Middle frontal gyrus (tissue), 1 donor: ENCODE measurements at regions not wholly inside any gene's neighbourhood (a gene's known extent, or its start where the extent isn't known, plus 50 kb on each side); places are given as distances from the start of the nearest gene placed in this dataset.
A peak's percentile ranks its signal among the peaks of the same experiment; 100 is the strongest.

Experiments
- DNase-seq: peaks from one replicate; pipeline ENCODE4 v3.0.0-alpha.2; 2015; ENCODE audit warnings: low spot score; ENCODE audit errors: extremely low spot score

GRCh38 chr7:20021831-20022230 is 195.4 kb downstream of the MACC1 start:
- no peak for DNase-seq

GRCh38 chr7:20021066-20021465 is 196.1 kb downstream of the MACC1 start:
- no peak for DNase-seq

- DNase-seq, result no peak
Measured at GRCh38 chr7:20019757-20020432, 197.3 kb downstream of the MACC1 start.

GRCh38 chr7:20016669-20017068 is 200.5 kb downstream of the MACC1 start:
- no peak for DNase-seq

- peak; percentile 8 for DNase-seq
Measured at GRCh38 chr7:20013536-20013935, 203.6 kb downstream of the MACC1 start.

- no peak for DNase-seq
Measured at GRCh38 chr7:20012100-20012499, 205.1 kb downstream of the MACC1 start.

- no peak for DNase-seq
Measured at GRCh38 chr7:20010877-20011276, 206.3 kb downstream of the MACC1 start.

GRCh38 chr7:20007510-20007909 is 209.7 kb downstream of the MACC1 start:
- no peak for DNase-seq

GRCh38 chr7:20005081-20005480 is 212.1 kb downstream of the MACC1 start:
- DNase-seq, result no peak

GRCh38 chr7:19999681-20000080 is 217.5 kb downstream of the MACC1 start:
- no peak for DNase-seq

- DNase-seq, result no peak
Measured at GRCh38 chr7:19991936-19992335, 218.5 kb upstream of the TMEM196 start.

- no peak for DNase-seq
Measured at GRCh38 chr7:19989906-19990305, 216.5 kb upstream of the TMEM196 start.

- DNase-seq, result no peak
Measured at GRCh38 chr7:19988860-19989259, 215.4 kb upstream of the TMEM196 start.

GRCh38 chr7:19984231-19984632 is 210.8 kb upstream of the TMEM196 start:
- DNase-seq, result no peak

- DNase-seq, result no peak
Measured at GRCh38 chr7:19982841-19983835, 209.7 kb upstream of the TMEM196 start.

- no peak for DNase-seq
Measured at GRCh38 chr7:19973581-19973980, 200.2 kb upstream of the TMEM196 start.

- no peak for DNase-seq
Measured at GRCh38 chr7:19972876-19973275, 199.5 kb upstream of the TMEM196 start.

- DNase-seq, result no peak
Measured at GRCh38 chr7:19971956-19972355, 198.5 kb upstream of the TMEM196 start.

- DNase-seq, result no peak
Measured at GRCh38 chr7:19970514-19970913, 197.1 kb upstream of the TMEM196 start.

GRCh38 chr7:19969859-19970493 is 196.6 kb upstream of the TMEM196 start:
- no peak for DNase-seq

GRCh38 chr7:19964246-19964645 is 190.8 kb upstream of the TMEM196 start:
- no peak for DNase-seq

- no peak for DNase-seq
Measured at GRCh38 chr7:19963695-19964094, 190.3 kb upstream of the TMEM196 start.
